Activated effector memory CD4-positive, alpha-beta T cell treated with anti-CD3 and anti-CD28 coated beads, Interleukin-2, amount 50 U/mL, for 16 hours (primary cell): ENCODE measurements at regions not wholly inside any gene's neighbourhood (a gene's known extent, or its start where the extent isn't known, plus 50 kb on each side); places are given as distances from the start of the nearest gene placed in this dataset.

Experiments
- DNase-seq: peaks from one replicate; pipeline ENCODE4 v3.0.0-alpha.2; 2020

DNA sequence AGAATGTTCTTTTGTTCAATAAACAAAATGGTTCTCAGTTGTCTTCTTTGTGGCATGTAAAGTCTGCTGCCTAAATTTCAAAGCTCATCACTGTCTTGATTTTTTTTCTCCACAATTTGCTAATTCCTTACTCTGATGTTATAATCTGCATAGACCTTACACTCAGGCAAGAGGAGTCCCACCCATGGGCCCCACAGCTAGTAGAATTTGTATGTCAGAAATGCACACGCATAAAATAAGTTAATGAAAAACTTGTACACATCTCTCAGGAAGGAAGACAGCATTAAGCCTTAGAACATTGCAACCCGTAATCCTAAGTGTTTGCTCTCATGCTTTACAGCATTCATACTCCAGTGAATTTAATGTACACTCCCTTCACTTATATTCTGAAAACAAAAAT is 280.8 kb downstream of the ATXN7L3B start:
- DNase-seq = no peak

- no peak for DNase-seq
Observed at GRCh38 chr12:74820324-74820723, 282.7 kb downstream of the ATXN7L3B start.

DNA sequence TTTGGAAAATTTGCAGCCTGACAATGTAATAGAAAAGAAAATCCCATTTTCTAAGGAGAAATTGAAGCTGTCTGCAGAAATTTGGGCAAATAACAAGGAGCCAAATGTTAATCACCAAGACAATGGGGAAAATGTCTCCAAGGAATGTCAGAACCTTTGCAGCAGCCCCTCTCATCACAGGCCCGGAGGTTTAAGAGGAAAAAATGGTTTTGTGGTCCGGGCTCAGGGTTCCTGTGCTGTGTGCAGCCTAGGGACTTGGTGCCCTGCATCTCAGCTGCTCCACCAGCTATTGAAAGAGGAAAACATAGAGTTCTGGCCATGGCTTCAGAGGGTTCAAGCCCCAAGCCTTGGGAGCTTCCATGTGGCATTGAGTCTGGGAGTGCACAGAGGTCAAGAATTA is 298.9 kb downstream of the ATXN7L3B start:
- no peak for DNase-seq

DNA sequence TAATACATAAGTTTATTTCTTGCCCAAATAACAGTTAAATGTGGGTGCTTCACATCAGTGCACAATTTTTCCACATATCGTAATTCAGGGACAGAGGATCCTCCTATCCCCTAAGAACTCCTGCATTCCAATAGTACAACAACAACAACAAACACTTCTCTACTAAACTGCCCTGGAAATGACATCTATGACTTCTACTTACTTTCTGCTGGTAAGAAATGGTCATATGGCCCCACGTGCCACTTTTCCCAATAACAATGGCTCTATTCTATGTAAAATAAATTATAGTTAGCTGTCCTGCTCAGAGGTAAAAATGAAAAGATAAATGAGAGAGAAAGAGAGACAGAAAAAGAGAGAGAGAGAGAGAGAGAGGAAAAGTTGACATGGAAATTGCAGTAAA is 308.5 kb downstream of the ATXN7L3B start:
- DNase-seq = no peak

DNA sequence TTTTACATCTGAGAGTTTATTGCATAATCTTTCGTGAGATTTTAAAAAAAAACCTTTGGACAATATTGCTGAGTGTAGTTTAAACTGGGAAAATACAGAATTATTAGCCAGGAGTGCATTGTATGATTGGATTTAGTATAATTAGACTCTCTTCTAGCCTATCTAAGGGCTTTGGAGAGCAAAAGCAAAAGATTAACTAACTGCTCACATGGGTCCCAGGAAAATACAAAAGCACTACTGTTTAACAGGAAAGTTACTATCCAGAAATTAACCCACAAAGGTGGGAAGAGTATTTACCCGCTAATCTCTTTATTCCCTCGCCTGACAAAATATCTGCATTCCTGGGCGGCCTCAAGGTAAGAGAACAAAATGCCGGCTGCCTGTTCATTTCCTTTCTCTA is 309.5 kb downstream of the ATXN7L3B start:
- no peak for DNase-seq

GRCh38 chr12:74848006-74848405 is 310.4 kb downstream of the ATXN7L3B start:
- no peak for DNase-seq

GRCh38 chr12:74849801-74850200 is 312.2 kb downstream of the ATXN7L3B start:
- no peak for DNase-seq

GRCh38 chr12:74871817-74872216 is 334.2 kb downstream of the ATXN7L3B start:
- no peak for DNase-seq

- DNase-seq = no peak
Observed at GRCh38 chr12:74885775-74886174, 323.9 kb downstream of the KCNC2 start.

DNA sequence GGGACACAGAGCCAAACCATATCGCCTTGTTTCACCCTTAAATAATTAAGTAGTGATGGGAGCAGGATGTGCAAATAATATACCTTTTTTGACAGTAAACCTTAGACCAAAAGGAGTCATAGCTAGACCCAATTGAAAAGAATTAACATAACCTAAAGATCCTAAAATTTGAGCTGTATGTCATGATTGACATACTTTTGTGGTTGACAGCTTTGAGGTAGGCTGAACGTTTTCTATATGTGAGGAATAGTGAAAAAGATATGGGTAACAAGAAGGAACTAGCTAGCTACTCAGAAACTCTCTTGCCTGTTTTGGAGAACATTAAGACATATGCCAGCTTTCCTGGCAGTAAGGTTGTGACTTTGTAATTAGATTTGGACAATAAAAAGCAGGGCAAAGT is 320.6 kb downstream of the KCNC2 start:
- DNase-seq = no peak

- no peak for DNase-seq
Observed at GRCh38 chr12:74889563-74890236, 319.9 kb downstream of the KCNC2 start.

GRCh38 chr12:74890237-74890599 is 319.4 kb downstream of the KCNC2 start:
- DNase-seq = no peak

DNA sequence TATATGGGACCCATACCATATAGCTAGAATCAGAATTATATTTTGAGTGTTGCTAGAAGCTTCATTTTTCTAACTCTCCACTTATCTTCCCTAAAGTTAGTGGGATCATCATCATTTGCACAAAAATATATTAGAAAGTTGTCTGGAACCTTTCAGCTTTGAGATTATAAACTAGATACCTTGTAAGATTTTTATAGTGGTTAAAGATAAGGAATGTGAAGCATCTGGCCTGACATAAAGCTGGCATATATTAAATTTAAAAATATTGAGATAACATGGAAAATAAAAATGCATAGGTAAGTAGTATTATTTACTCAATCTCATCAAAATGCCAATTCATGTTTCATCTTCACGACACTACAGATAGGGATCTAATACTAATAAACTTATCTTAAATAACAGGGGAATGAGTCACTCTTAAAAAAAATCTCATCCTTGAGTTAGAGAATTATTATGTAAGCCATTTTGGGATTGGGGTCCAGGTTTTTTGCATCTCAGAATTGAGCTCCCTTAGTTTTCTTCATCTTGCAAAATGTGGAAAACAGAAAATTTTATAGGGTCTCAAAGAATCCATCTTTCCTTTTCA is 318.5 kb downstream of the KCNC2 start:
- DNase-seq = no peak

DNA sequence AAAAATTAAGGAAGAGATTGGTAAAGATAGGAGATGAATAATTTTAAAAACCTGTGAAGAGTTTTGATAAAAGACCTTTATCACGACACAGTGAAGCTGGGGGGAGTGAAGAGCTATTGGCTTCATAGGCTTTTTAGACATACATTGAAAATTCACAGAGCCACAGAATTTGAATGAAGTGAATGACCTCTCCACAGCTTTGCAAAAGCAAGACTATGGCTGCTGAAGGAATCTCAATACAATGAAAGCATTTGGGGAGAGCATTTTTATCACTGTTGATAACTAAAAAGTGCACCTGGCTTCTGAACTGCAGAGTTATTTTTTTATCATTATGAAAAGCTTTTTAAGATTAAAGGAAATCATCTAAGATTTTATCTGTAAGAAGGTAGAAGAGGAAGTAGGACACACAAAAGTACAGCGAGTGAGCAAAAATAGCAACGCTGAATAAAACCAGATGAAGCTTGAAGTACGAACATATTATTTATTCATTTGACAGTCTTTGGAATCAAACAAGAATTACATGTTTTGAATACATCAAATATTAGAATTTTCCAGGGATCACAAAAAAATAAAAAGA is 317.5 kb downstream of the KCNC2 start:
- no peak for DNase-seq

DNA sequence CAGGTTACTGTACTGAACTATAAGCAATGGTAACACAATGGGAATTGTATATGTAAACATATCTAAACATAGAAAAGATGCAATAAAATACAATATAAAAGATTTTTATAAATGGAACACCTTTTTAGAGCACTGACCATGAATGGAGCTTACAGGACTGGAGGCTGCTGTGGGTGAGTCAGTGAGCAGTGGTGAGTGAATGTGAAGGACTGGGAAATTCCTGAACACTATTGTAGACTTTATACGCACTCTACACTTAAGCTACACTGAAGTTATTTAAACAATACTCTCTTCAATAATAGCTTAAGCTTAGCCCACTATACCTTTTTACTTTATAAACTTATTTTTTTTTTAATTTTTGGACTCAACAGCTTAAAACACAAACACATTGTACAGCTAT is 313.5 kb downstream of the KCNC2 start:
- DNase-seq = no peak

- DNase-seq = no peak
Observed at GRCh38 chr12:74897425-74898211, 312.0 kb downstream of the KCNC2 start.

DNA sequence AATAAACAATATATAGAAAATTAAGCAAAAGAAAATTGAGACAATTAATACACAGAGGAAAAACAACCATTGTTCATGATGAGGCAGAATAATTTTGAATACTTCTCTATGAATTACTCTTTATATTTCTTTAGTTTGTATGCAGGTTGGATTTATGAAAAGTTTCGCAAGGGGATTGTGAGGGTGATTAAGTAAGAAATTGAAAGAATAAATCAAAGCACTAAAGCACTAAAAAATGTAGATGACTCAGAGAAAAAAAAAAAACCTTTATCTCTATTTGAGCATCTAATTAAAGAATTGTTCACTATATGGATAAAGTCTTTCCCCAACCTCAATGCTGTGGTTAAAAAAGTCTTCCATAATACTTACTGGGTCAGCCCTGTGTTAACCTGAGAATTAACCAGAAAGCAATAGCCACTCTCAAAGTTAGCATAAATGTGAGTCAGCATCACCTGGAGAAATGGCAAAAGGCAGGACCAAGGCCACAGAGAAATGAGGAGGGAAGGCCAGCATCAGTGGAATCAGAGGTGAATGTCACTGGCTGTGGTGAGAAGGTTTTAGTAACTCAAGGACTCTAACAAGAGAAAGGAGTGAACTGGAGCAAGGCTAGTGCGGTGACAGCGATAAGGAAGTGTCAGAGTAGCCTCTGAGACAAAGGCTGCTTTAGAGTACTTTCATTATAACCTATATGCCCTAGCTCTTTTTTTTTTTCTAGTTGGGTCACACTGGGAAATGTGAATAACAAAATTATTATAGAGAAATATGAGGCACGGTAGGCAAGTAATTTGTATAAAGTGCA is 310.4 kb downstream of the KCNC2 start:
- DNase-seq = no peak

DNA sequence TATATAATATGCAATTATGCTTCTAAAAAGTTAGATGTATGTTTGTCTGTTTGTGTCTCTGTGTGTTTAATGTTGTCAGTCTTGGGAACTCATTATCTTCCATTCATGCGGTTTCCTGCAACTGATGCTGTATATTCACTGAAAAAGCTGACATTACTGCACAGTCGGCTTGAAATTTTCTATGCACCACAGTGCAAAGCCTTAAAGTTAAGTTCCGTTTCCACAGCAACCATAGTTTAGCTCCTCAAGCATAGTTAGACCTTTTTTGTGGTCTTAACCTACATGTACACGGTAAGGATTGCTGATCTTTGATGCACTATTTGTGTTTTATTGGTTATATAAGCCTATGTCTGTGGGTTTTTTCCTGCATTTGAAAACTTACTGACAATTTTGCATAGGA is 309.4 kb downstream of the KCNC2 start:
- no peak for DNase-seq

- no peak for DNase-seq
Observed at GRCh38 chr12:74903522-74903921, 306.1 kb downstream of the KCNC2 start.

DNA sequence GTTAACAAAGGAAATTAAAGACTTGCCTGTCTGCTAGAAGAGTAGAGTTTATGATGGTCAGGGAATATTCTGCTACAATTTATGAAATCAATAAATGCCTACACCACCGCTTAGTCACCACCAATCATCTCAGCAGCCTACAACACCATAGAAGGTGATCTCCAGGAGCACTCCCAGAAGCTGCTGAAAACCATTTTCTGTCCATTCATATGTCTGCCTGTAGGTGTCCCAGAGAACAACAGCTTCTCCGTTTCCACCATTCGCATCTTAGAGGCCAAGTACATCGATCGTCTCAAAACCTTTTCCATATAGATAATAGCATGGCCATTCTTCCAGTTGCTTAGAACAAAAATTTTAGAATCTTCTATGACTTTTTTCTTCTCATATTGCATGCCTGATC is 303.4 kb downstream of the KCNC2 start:
- DNase-seq = no peak

GRCh38 chr12:74910831-74911230 is 298.8 kb downstream of the KCNC2 start:
- no peak for DNase-seq

- DNase-seq = no peak
Observed at GRCh38 chr12:74914378-74914777, 295.3 kb downstream of the KCNC2 start.

DNA sequence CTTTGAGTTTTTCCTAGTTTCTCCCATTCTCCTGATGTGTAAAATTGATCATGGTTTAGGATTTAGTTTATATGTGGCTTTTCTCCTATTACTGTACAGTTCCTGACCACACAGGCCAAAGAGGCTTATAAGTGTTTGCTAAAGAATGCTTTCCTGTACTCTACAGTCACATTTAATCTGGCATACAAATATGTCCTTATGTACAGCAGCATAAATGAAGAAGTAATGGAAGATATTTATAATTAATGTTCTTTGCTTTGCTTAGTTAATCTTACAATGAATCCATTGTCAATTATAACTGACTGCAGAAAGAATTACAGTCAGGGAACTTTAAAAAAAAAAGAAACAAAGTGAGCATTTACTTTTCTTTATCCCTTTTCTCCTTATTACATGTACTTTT is 293.9 kb downstream of the KCNC2 start:
- no peak for DNase-seq
